ENCODE measurements at regions not wholly inside any gene's neighbourhood (a gene's known extent, or its start where the extent isn't known, plus 50 kb on each side); places are given as distances from the start of the nearest gene placed in this dataset.

- TF ChIP-seq CTCF (IDR thresholded peaks at IDR 0.05; ENCODE audit: low read depth, low read length, missing input control) (no peak), REST (IDR thresholded peaks at IDR 0.05) (no peak), GABPA (IDR thresholded peaks at IDR 0.05 in 1 of 2, conservative IDR thresholded peaks at IDR 0.05 in 1 of 2) (no peak), EGR1 (IDR thresholded peaks at IDR 0.05; ENCODE audit: low read depth in 2 of 2) (no peak), RXRA (IDR thresholded peaks at IDR 0.05) (no peak), HNF4A (conservative IDR thresholded peaks at IDR 0.05) (no peak), JUND (IDR thresholded peaks at IDR 0.05) (no peak), RAD21 (IDR thresholded peaks at IDR 0.05) (no peak), YY1 (IDR thresholded peaks at IDR 0.05) (no peak)
Measured at GRCh38 chr3:27800261-27800660, 78.1 kb upstream of the EOMES start.
